H1 (cell line): ENCODE measurements at regions not wholly inside any gene's neighbourhood (a gene's known extent, or its start where the extent isn't known, plus 50 kb on each side); places are given as distances from the start of the nearest gene placed in this dataset.
A peak's percentile ranks its signal among the peaks of the same experiment; 100 is the strongest.

Experiments
- CTCF ChIA-PET: fragments of 300-600 bp; sonication (Branson Sonifier 250); formaldehyde crosslinking; loops from one replicate; lab custom pipeline; 2021; ENCODE audit not compliant: partially characterized antibody; lab: Charles Lee
- POLR2A ChIA-PET: fragments of 300-600 bp; sonication (Branson Sonifier 250); formaldehyde crosslinking; loops from one replicate; lab custom pipeline; 2021; ENCODE audit warnings: inconsistent platforms; ENCODE audit not compliant: partially characterized antibody; lab: Charles Lee
- DNase-seq, 2 experiments: peaks; one replicate each; pipeline versions ENCODE4 v3.0.0 to v3.0.0-alpha.2; 2010 to 2022; ENCODE audit warnings: low spot score in 2 of 2, low read depth in 1 of 2, mixed read lengths in 1 of 2
- FAIRE-seq: peaks from 2 replicates; lab custom pipeline; 2011; peaks lifted over from hg19 to GRCh38; lab: Jason Lieb, UNC
- H2AFZ ChIP-seq: 2 replicates; pipeline ENCODE4 v1.8.1; 2012; ENCODE audit warnings: low read length, inconsistent platforms
- H2AK5ac ChIP-seq: 2 replicates; pipeline ENCODE4 v1.6.1; 2013; ENCODE audit warnings: low read depth, low read length
- H2BK120ac ChIP-seq: replicated peaks from 2 replicates; pipeline ENCODE3; 2013; ENCODE audit warnings: low read depth, low read length, inconsistent platforms
- H2BK12ac ChIP-seq: 2 replicates; pipeline ENCODE4 v1.6.1; 2013; ENCODE audit warnings: low read depth, low read length
- H2BK15ac ChIP-seq: 2 replicates; pipeline ENCODE4 v1.6.1; 2013; ENCODE audit warnings: low read length
- H2BK20ac ChIP-seq: 2 replicates; pipeline ENCODE4 v1.6.1; 2013; ENCODE audit warnings: low read length
- H2BK5ac ChIP-seq: 2 replicates; pipeline ENCODE4 v1.6.1; 2013; ENCODE audit warnings: low read depth, low read length
- H3K14ac ChIP-seq: 2 replicates; pipeline ENCODE4 v1.6.1; 2013; ENCODE audit warnings: inconsistent platforms; ENCODE audit not compliant: insufficient read length
- H3K18ac ChIP-seq: 2 replicates; pipeline ENCODE4 v1.6.1; 2013; ENCODE audit warnings: low read length; ENCODE audit errors: extremely low read depth
- H3K23ac ChIP-seq: 2 replicates; pipeline ENCODE4 v1.6.1; 2013; ENCODE audit warnings: inconsistent platforms; ENCODE audit not compliant: insufficient read length
- H3K23me2 ChIP-seq: 2 replicates; pipeline ENCODE4 v1.6.1; 2013; ENCODE audit warnings: low read depth, low read length
- H3K27ac ChIP-seq: 2 replicates; pipeline ENCODE4 v1.6.1; 2011; ENCODE audit warnings: low read depth, low read length, inconsistent platforms
- H3K27me3 ChIP-seq, 4 experiments: replicated peaks in 1 of 4; 1 replicate in 1 of 4; 2 replicates in 3 of 4; pipeline versions ENCODE4 v1.6.1 to v1.8.1; 2011 to 2013; ENCODE audit warnings: low read length in 3 of 4, mild to moderate bottlenecking in 3 of 4, inconsistent platforms in 2 of 4, mixed read lengths in 2 of 4, moderate library complexity in 1 of 4; ENCODE audit not compliant: control insufficient read depth in 3 of 4, insufficient read depth in 3 of 4; ENCODE audit errors: extremely low read depth in 1 of 4
- H3K36me3 ChIP-seq, 4 experiments: 2 replicates each; pipeline versions ENCODE4 v1.6.1 to v1.8.1; 2011 to 2013; ENCODE audit warnings: mild to moderate bottlenecking in 4 of 4, low read length in 3 of 4, moderate library complexity in 2 of 4, control low read depth in 1 of 4, inconsistent platforms in 1 of 4; ENCODE audit not compliant: insufficient read depth in 4 of 4, control insufficient read depth in 2 of 4
- H3K4ac ChIP-seq: replicated peaks from 2 replicates; pipeline ENCODE3; 2013; ENCODE audit warnings: low read length, low read depth, mixed read lengths, inconsistent platforms; ENCODE audit not compliant: insufficient read length
- H3K4me1 ChIP-seq, 4 experiments: replicated peaks in 1 of 4; 1 replicate in 1 of 4; 2 replicates in 3 of 4; pipeline versions ENCODE4 v1.6.1 to v1.8.1; 2011 to 2013; ENCODE audit warnings: low read length in 3 of 4, inconsistent platforms in 2 of 4, mixed read lengths in 1 of 4; ENCODE audit not compliant: insufficient read depth in 4 of 4, control insufficient read depth in 3 of 4
- H3K4me2 ChIP-seq, 2 experiments: 2 replicates each; pipeline versions ENCODE4 v1.6.1 to v1.8.1; 2011 to 2013; ENCODE audit warnings: low read depth in 2 of 2, low read length in 2 of 2, control low read depth in 1 of 2, inconsistent platforms in 1 of 2, mild to moderate bottlenecking in 1 of 2; ENCODE audit not compliant: insufficient read depth in 1 of 2
- H3K4me3 ChIP-seq, 4 experiments: fragments of 200-600, 300-600 bp in 1 of 4; sonication (generic), shearing (Covaris generic), sonication (Bioruptor Twin) in 1 of 4; 2 replicates each; pipeline versions ENCODE4 v1.5.1 to v1.8.1; 2011 to 2016; ENCODE audit warnings: low read length in 4 of 4, low read depth in 3 of 4, control low read depth in 2 of 4, inconsistent platforms in 2 of 4, mild to moderate bottlenecking in 2 of 4, mixed read lengths in 1 of 4, moderate library complexity in 1 of 4; ENCODE audit not compliant: insufficient read depth in 2 of 4; ENCODE audit errors: extremely low read depth in 1 of 4
- H3K56ac ChIP-seq: replicated peaks from 2 replicates; pipeline ENCODE3; 2013; ENCODE audit warnings: low read depth, mild to moderate bottlenecking, mixed read lengths, low read length, inconsistent platforms; ENCODE audit not compliant: insufficient read length
- H3K79me1 ChIP-seq: 2 replicates; pipeline ENCODE4 v1.6.1; 2013; ENCODE audit warnings: low read depth, low read length, control low read depth
- H3K79me2 ChIP-seq, 2 experiments: 2 replicates each; pipeline versions ENCODE4 v1.6.1 to v1.8.1; 2012 to 2013; ENCODE audit warnings: low read length in 2 of 2, mild to moderate bottlenecking in 2 of 2, inconsistent platforms in 1 of 2; ENCODE audit not compliant: insufficient read depth in 2 of 2, control insufficient read depth in 1 of 2
- H3K9ac ChIP-seq, 4 experiments: replicated peaks in 1 of 4; 1 replicate in 1 of 4; 2 replicates in 3 of 4; pipeline versions ENCODE4 v1.6.1 to v1.8.1; 2011 to 2013; ENCODE audit warnings: low read depth in 3 of 4, low read length in 3 of 4, control low read depth in 2 of 4, mild to moderate bottlenecking in 2 of 4, moderate library complexity in 2 of 4, inconsistent platforms in 1 of 4; ENCODE audit errors: extremely low read depth in 1 of 4
- H3K9me3 ChIP-seq, 2 experiments: 2 replicates each; pipeline versions ENCODE4 v1.6.1 to v1.8.1; 2012 to 2013; ENCODE audit warnings: mild to moderate bottlenecking in 2 of 2, moderate library complexity in 2 of 2, control low read depth in 1 of 2, inconsistent platforms in 1 of 2, low read depth in 1 of 2, low read length in 1 of 2, mixed read lengths in 1 of 2; ENCODE audit not compliant: insufficient read depth in 2 of 2
- H4K20me1 ChIP-seq, 2 experiments: replicated peaks in 1 of 2; 2 replicates each; pipeline versions ENCODE3 to v1.8.1; 2011 to 2013; ENCODE audit warnings: inconsistent platforms in 2 of 2, low read length in 2 of 2, mild to moderate bottlenecking in 1 of 2; ENCODE audit not compliant: insufficient read depth in 2 of 2, control insufficient read depth in 1 of 2
- H4K5ac ChIP-seq: 2 replicates; pipeline ENCODE4 v1.6.1; 2013; ENCODE audit warnings: low read length, low read depth, mixed read lengths, inconsistent platforms; ENCODE audit not compliant: insufficient read length
- H4K8ac ChIP-seq: 2 replicates; pipeline ENCODE4 v1.8.0; 2013; ENCODE audit warnings: mild to moderate bottlenecking, moderate library complexity, low read length, inconsistent platforms; ENCODE audit not compliant: insufficient read depth; ENCODE audit errors: extremely low read depth
- H4K91ac ChIP-seq: replicated peaks from 2 replicates; pipeline ENCODE3; 2013; ENCODE audit warnings: low read length, mixed read lengths, inconsistent platforms; ENCODE audit not compliant: insufficient read length
- ATF3 ChIP-seq: IDR thresholded peaks from 2 replicates; pipeline ENCODE4 v1.6.1; 2011; ENCODE audit warnings: low read depth, mild to moderate bottlenecking, low read length; ENCODE audit not compliant: insufficient read depth
- CBX8 ChIP-seq: fragments of 300-800, 300-1000 bp; sonication (generic); IDR thresholded peaks from 2 replicates; pipeline ENCODE4 v1.7.1; 2016; ENCODE audit warnings: low read depth, low read length, borderline replicate concordance
- CTCF ChIP-seq, 3 experiments: IDR thresholded peaks; 1 replicate in 2 of 3; 2 replicates in 1 of 3; pipeline versions ENCODE4 v1.5.1 to v1.6.1; 2011; ENCODE audit warnings: low read length in 3 of 3, mild to moderate bottlenecking in 3 of 3, inconsistent platforms in 2 of 3, low read depth in 1 of 3, moderate library complexity in 1 of 3; ENCODE audit not compliant: insufficient read depth in 1 of 3; ENCODE audit errors: control extremely low read depth in 1 of 3
- EGR1 ChIP-seq: IDR thresholded peaks from 2 replicates; pipeline ENCODE4 v1.6.1; 2011; ENCODE audit warnings: low read depth, low read length, borderline replicate concordance
- JUN ChIP-seq: IDR thresholded peaks from 2 replicates; pipeline ENCODE4 v1.6.1; 2011; ENCODE audit warnings: low read depth, mild to moderate bottlenecking, improper control_type of control experiment, low read length
- NRF1 ChIP-seq: IDR thresholded peaks from 2 replicates; pipeline ENCODE4 v1.6.1; 2011; ENCODE audit warnings: mild to moderate bottlenecking, low read depth, low read length, improper control_type of control experiment
- RAD21 ChIP-seq, 2 experiments: IDR thresholded peaks in 1 of 2; conservative IDR thresholded peaks in 1 of 2; 2 replicates each; pipeline ENCODE4 v1.6.1; 2011; ENCODE audit warnings: low read depth in 2 of 2, low read length in 2 of 2, improper control_type of control experiment in 1 of 2, inconsistent platforms in 1 of 2, mild to moderate bottlenecking in 1 of 2, moderate library complexity in 1 of 2
- RXRA ChIP-seq: IDR thresholded peaks from 2 replicates; pipeline ENCODE4 v1.6.1; 2011; ENCODE audit warnings: low read depth, mild to moderate bottlenecking, low read length, moderate library complexity; ENCODE audit not compliant: insufficient read depth
- SP1 ChIP-seq: IDR thresholded peaks from 2 replicates; pipeline ENCODE4 v1.6.1; 2011; ENCODE audit warnings: low read depth, low read length
- TAF7 ChIP-seq: optimal IDR thresholded peaks from 2 replicates; pipeline ENCODE3; 2011; ENCODE audit warnings: low read depth, mild to moderate bottlenecking, inconsistent platforms, low read length, moderate library complexity, borderline replicate concordance
- YY1 ChIP-seq: IDR thresholded peaks from 2 replicates; pipeline ENCODE4 v1.6.1; 2011; ENCODE audit warnings: low read depth, mild to moderate bottlenecking, low read length
- WGBS, 2 experiments: shearing (Covaris generic) in 1 of 2; methylation state at CpG; one replicate each; pipeline versions ENCODE4 v1.1.6 to v1.1.7; 2013 to 2015; ENCODE audit warnings: low lambda C conversion rate in 2 of 2, mixed read lengths in 2 of 2, inconsistent platforms in 1 of 2, low coverage in 1 of 2, missing lambda C conversion rate in 1 of 2; ENCODE audit not compliant: insufficient replicate concordance in 2 of 2, insufficient coverage in 1 of 2, insufficient read length in 1 of 2; ENCODE audit errors: extremely low coverage in 1 of 2, missing lambda C conversion rate in 1 of 2; 5-methylcytosine and 5-hydroxymethylcytosine counted together

GRCh38 chr16:6349725-6350124 is 982.9 kb upstream of the RBFOX1 start:
- no peak for TF ChIP-seq EGR1
- TF ChIP-seq SP1 = no peak
- no peak for TF ChIP-seq ATF3
- TF ChIP-seq TAF7 = no peak
- peak; percentile 36 to 55; a peak in 3 of 4 replicates for TF ChIP-seq RAD21 (IDR thresholded peaks at IDR 0.05 in 1 of 2, conservative IDR thresholded peaks at IDR 0.05 in 1 of 2; ENCODE audit: low read depth in 2 of 2, low read length in 2 of 2)
- peak in 2 of 3 experiments; percentile 16 to 28; a peak in 1 of 4 replicates for TF ChIP-seq CTCF (IDR thresholded peaks at IDR 0.05; ENCODE audit: control extremely low read depth in 1 of 3, insufficient read depth in 1 of 3, low read depth in 1 of 3, low read length in 3 of 3)
- TF ChIP-seq JUN = no peak
- no peak for TF ChIP-seq YY1
- TF ChIP-seq CBX8 = no peak
- TF ChIP-seq RXRA = no peak
- no peak for TF ChIP-seq NRF1

More at GRCh38 chr16:6349725-6350124, 982.9 kb upstream of the RBFOX1 start:
- Histone ChIP-seq H4K5ac (no peak overlapping the region), H3K23ac (no peak overlapping the region), H3K9ac (no peak overlapping the region), H3K4me2 (no peak overlapping the region), H2AK5ac (no peak overlapping the region), H3K4me3 (no peak overlapping the region), H2BK12ac (no peak overlapping the region), H2BK5ac (no peak overlapping the region), H3K56ac (no peak overlapping the region), H3K4ac (no peak overlapping the region), H3K79me1 (no peaks in the 10 kb centered on the region), H3K14ac (no peak overlapping the region), H4K91ac (no peak overlapping the region), H3K36me3 (no peaks in the 10 kb centered on the region; a peak in 1 of 8 replicates), H3K23me2 (no peaks in the 10 kb centered on the region), H3K27me3 (no peaks in the 10 kb centered on the region), H2BK20ac (no peak overlapping the region), H4K20me1 (no peaks in the 10 kb centered on the region), H2BK15ac (no peak overlapping the region), H4K8ac (no peak overlapping the region), H2BK120ac (no peak overlapping the region), H3K27ac (no peak overlapping the region), H3K79me2 (no peaks in the 10 kb centered on the region), H3K9me3 (no peaks in the 10 kb centered on the region), H2AFZ (no peak overlapping the region), H3K4me1 (peaks cover 2 to 23% (median 8%) of the 10 kb centered on the region in 4 experiments; a peak in 5 of 7 replicates), H3K18ac (no peak overlapping the region)
- CTCF ChIA-PET = interaction anchor here (0.9 to 2.0 kb wide), 6 partner anchors 9 to 293 kb away, joined by 4 to 7 read pairs (median 4); no protein-coding TSS in a partner anchor
- DNase-seq = no peak
- POLR2A ChIA-PET = no interaction called here
- peak; percentile 69 for FAIRE-seq
- 81% methylated on average over 4 of the region's 4 CpGs; no CpG with 5 or more reads in 1 of the 2 experiments for WGBS, 2 experiments
